ENCODE measurements at regions not wholly inside any gene's neighbourhood (a gene's known extent, or its start where the extent isn't known, plus 50 kb on each side); places are given as distances from the start of the nearest gene placed in this dataset.

GRCh38 chr12:90337018-90337417 is 618.0 kb downstream of the CCER1 start:
- Histone ChIP-seq H3K79me2 (ENCODE audit: control insufficient read depth, insufficient read depth, low read length) (no peaks in the 10 kb centered on the region), H3K4me2 (ENCODE audit: insufficient read depth, low read length) (no peak overlapping the region), H3K36me3 (ENCODE audit: control insufficient read depth in 2 of 2, extremely low read depth in 1 of 2, insufficient read depth in 2 of 2, low read length in 2 of 2) (no peaks in the 10 kb centered on the region), H3K27ac (ENCODE audit: insufficient read depth, low read depth, low read length) (no peak overlapping the region), H4K20me1 (replicated peaks; ENCODE audit: control insufficient read depth, extremely low read depth, insufficient read depth, low read length) (no peaks in the 10 kb centered on the region), H2AFZ (ENCODE audit: low read depth, low read length) (no peak overlapping the region), H3K9ac (replicated peaks; ENCODE audit: extremely low read depth, insufficient read depth, low read length) (no peak overlapping the region), H3K9me1 (replicated peaks; ENCODE audit: control insufficient read depth, extremely low read depth, insufficient read depth, low read length) (no peaks in the 10 kb centered on the region), H3K9me3 (replicated peaks; ENCODE audit: control insufficient read depth, insufficient read depth, low read length) (no peaks in the 10 kb centered on the region), H3K4me3 (replicated peaks in 1 of 3; ENCODE audit: insufficient read depth in 1 of 3, low read depth in 1 of 3, low read length in 3 of 3) (no peak overlapping the region), H3K4me1 (ENCODE audit: control insufficient read depth, extremely low read depth, insufficient read depth, low read length) (peaks cover 14% of the 10 kb centered on the region), H3K27me3 (ENCODE audit: control insufficient read depth in 2 of 2, insufficient read depth in 2 of 2, low read length in 2 of 2) (no peaks in the 10 kb centered on the region)
- TF ChIP-seq MYC (IDR thresholded peaks at IDR 0.05; ENCODE audit: low read depth, low read length) (no peak), CTCF (IDR thresholded peaks at IDR 0.05; ENCODE audit: extremely low read depth in 1 of 2, insufficient read depth in 1 of 2, low read depth in 1 of 2, low read length in 2 of 2) (no peak), MAX (IDR thresholded peaks at IDR 0.05; ENCODE audit: insufficient read depth, insufficient read length) (no peak), JUN (IDR thresholded peaks at IDR 0.05; ENCODE audit: borderline replicate concordance, insufficient read depth, insufficient read length, low read depth) (no peak), POLR2A (IDR thresholded peaks at IDR 0.05; ENCODE audit: low read depth, low read length) (no peak), FOS (IDR thresholded peaks at IDR 0.05; ENCODE audit: borderline replicate concordance, insufficient read depth, low read length) (no peak), EZH2 (IDR thresholded peaks at IDR 0.05; ENCODE audit: borderline replicate concordance, low read depth, low read length, severe bottlenecking) (no peak), POLR2AphosphoS5 (IDR thresholded peaks at IDR 0.05; ENCODE audit: insufficient read depth, low read depth, low read length) (no peak), GATA2 (IDR thresholded peaks at IDR 0.05; ENCODE audit: insufficient read depth, insufficient read length, low read depth, low read length) (no peak)
- intact Hi-C loops (cut with micrococcal nuclease): loop anchor here (10.0 kb wide), 1 partner anchor 518 kb away; no protein-coding TSS in a partner anchor
- dilution Hi-C loops (cut with MboI; ENCODE audit: extremely low pct_ligation_motif_present, low sequenced_read_pairs): no loop called here
- DNase-seq (ENCODE audit: low read depth, low spot score): no peak
- FAIRE-seq: no peak
- no TSS peak for BruUV-seq (replicated peaks)
- ChIA-PET POLR2A (no interaction called here), CTCF (interaction anchor here (1.2 to 1.4 kb wide), 2 partner anchors 392 to 517 kb away, joined by 3 read pairs; no protein-coding TSS in a partner anchor)
